PFSK-1 (cell line): ENCODE measurements at regions not wholly inside any gene's neighbourhood (a gene's known extent, or its start where the extent isn't known, plus 50 kb on each side); places are given as distances from the start of the nearest gene placed in this dataset.

ENCODE experiments used
- POLR2AphosphoS5 ChIP-seq: IDR thresholded peaks from 2 replicates; pipeline ENCODE4 v1.6.1; 2012; ENCODE audit warnings: low read depth, mild to moderate bottlenecking, control low read depth, low read length, moderate library complexity
- REST ChIP-seq, 2 experiments: IDR thresholded peaks; 2 replicates each; pipeline versions ENCODE4 v1.6.1 to v1.8.0; 2011 to 2012; ENCODE audit warnings: low read depth in 2 of 2, low read length in 2 of 2, control low read depth in 1 of 2, inconsistent platforms in 1 of 2, mild to moderate bottlenecking in 1 of 2, moderate library complexity in 1 of 2; ENCODE audit not compliant: insufficient read depth in 1 of 2

- TF ChIP-seq POLR2AphosphoS5 = no peak
- no peak for TF ChIP-seq REST (IDR thresholded peaks at IDR 0.05; ENCODE audit: insufficient read depth in 1 of 2, low read depth in 2 of 2, low read length in 2 of 2)
Measured at GRCh38 chr10:94213980-94214379, 148.8 kb downstream of the NOC3L start.
